GM10266 (cell line): ENCODE measurements at regions not wholly inside any gene's neighbourhood (a gene's known extent, or its start where the extent isn't known, plus 50 kb on each side); places are given as distances from the start of the nearest gene placed in this dataset.

Source experiments
- DNase-seq: peaks from one replicate; pipeline ENCODE4 v3.0.0; 2012; ENCODE audit errors: extremely low spot score
- TF ChIP-seq, protein P1 (sequence below): IDR thresholded peaks from 2 replicates; pipeline ENCODE4 v1.5.1; 2012; ENCODE audit warnings: mild to moderate bottlenecking, low read depth; ENCODE audit not compliant: control insufficient read depth, insufficient read depth; ENCODE audit errors: missing control alignments

DNA sequence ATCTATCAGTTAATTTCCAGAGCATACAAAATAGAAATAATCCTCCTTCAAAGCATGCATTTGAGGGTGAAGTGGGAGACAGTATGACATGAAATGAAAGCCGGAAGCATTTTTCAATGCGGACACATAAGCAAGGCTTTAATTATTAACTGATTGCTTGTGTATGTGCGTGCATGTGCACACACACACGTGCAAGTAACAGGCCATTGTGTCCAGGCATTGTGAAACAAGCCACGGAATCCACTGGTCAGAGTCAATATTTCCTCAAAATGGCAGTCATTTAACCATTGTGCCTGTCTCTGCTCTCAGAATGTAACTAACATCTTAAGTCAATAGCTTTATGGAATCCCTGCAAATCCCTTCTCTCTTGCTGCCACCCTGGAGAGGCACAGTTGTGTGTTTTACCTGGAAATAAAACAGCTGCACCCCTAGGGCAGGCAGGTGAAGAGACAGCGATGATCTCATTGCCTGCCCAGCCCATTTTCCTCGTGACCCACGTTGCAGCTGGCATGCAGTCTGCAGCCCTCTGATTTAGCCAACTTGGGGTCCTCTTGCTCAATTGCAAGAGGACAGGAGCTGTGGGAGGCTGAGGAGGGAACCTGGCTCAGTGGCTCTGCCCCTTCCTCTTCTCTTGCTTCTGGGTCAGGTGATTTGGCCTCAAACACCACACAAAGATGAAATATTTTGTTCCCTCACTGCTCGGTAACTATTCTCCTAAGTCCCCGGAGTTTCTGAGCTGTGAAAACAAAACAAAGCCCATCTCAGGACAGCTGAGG lies 500.9 kb upstream of the ZMIZ1 start:
- no peak for DNase-seq
- TF ChIP-seq, protein P1, sequence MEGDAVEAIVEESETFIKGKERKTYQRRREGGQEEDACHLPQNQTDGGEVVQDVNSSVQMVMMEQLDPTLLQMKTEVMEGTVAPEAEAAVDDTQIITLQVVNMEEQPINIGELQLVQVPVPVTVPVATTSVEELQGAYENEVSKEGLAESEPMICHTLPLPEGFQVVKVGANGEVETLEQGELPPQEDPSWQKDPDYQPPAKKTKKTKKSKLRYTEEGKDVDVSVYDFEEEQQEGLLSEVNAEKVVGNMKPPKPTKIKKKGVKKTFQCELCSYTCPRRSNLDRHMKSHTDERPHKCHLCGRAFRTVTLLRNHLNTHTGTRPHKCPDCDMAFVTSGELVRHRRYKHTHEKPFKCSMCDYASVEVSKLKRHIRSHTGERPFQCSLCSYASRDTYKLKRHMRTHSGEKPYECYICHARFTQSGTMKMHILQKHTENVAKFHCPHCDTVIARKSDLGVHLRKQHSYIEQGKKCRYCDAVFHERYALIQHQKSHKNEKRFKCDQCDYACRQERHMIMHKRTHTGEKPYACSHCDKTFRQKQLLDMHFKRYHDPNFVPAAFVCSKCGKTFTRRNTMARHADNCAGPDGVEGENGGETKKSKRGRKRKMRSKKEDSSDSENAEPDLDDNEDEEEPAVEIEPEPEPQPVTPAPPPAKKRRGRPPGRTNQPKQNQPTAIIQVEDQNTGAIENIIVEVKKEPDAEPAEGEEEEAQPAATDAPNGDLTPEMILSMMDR = no peak

DNA sequence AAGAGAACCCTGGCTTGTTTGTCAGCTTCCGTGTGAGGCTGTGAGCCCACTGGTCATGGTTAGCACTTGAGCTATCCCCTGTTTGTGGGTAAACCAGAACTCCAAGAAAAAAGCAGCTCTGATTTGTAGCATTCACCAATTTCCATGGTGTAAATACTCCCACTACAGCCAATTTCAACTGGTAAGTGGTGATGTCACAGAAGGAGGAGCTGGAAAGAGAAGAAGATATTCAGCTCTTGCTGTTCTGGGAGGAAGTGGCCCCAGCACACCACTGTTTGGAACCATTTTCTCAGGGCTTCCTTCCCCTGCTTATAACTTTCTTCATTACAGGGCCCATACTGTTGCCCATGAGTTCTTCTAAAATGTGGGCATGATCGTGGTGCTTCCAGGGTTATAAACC lies 500.1 kb upstream of the ZMIZ1 start:
- TF ChIP-seq, protein P1 = no peak

DNA sequence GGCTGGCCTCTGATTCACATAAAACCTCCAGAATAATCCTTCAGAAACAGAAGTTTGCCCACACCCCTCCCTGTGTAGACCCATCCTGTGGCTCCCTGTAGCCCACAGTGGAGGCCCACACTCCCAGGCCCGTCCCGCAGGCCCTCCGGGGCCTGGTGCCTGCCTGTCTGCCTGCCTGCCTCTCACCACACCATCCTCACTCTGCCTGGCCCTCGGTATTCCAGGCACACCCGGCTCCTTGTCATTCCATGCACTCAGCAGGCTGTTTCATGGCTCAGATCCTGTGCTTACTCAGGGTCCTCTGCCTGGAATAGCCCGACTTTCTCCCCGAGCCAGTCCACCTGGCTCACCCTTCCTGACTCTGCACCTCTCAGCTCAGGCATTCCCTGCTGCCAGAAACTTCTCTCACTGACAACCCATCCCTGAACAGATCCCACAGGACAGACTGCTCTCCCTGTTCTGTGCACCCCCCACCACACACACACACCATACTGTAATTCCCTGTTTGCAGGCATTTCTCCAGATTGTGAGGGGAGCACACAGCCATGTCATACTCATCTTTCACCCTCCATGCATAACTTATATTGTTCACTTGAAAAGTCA lies 498.0 kb upstream of the ZMIZ1 start:
- TF ChIP-seq, protein P1 = no peak
- DNase-seq = no peak

More for the DNA sequence above, 500.1 kb upstream of the ZMIZ1 start:
- DNase-seq = no peak

DNA sequence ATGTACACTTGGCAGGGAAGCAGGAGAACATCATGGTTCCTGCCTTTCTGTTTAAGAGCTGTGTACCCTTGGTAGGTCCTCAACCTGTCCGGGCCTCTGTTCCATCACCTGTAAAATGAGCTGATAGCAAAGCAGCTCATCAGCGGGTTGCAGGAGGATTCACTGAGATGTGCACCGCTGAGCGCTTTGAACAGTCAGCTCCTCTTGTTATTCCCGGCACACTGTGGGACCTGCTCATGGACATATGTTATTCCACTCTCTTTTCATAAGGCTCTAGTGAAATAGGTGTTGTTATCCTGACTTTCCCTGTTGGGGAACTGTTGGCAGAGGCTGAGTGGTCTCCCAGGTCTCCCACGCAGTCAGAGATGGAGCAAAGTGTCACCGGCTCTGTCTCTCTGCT lies 497.5 kb upstream of the ZMIZ1 start:
- DNase-seq = no peak
- TF ChIP-seq, protein P1 = no peak

DNA sequence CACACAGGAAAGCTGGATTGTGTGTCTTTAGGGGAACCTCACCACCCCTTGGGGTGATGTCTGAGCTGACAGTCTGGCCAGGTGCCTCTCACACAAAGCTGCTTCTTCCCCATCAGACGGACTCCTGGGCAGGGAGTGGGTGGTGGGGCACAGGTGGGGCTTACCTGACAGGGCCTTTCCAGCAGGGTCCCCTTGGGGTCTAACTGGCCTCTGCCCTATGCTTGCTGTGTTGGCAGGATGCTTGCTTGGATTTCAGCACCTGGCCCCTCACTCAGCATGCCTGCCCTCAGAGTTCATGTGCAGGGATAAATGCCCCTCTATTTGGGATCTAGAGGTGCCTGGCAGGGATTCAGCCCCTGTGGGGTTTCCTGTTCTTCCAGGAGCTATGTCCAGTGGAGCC lies 496.9 kb upstream of the ZMIZ1 start:
- TF ChIP-seq, protein P1 = no peak
- no peak for DNase-seq

DNA sequence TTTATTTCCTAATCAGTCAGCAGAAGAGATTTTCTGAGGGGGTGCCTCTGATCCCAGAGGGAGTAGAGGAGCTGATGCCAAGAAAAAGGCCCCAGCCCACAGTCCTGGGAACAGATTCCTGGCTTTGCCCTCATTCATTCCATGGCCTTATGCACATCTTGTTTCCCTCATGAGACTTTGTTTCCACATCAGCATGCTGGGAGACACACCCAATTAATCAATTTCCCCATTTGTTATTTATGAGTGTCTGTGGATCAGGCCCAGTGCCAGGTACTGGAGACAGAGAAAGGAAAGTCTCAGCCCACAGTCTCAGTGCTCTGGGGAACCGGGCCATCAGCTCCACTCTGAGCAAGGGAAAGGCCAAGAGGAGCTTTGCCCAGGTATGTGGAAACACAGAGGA lies 496.2 kb upstream of the ZMIZ1 start:
- TF ChIP-seq, protein P1 = no peak
- DNase-seq = no peak

DNA sequence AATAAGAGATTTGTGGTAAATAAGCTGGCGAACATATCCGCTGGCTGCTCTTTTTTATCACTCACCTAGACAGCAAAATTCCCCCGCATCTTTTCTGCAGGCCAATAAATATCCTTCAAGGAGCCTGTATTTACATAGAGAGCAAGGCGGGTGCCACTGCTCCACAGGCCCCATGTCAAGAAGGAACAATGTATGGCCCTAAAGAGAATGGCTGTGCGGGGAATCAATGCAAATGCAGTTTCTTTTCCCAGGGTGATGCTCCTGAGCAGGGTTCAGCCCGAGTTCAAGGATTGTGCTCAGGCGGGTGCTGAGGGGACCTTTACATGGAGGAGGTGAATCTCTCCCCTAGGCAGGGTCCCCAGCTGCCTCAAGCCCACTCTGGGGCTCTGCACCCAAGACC lies 494.2 kb upstream of the ZMIZ1 start:
- TF ChIP-seq, protein P1 = no peak
- no peak for DNase-seq
